ENCODE measurements at regions not wholly inside any gene's neighbourhood (a gene's known extent, or its start where the extent isn't known, plus 50 kb on each side); places are given as distances from the start of the nearest gene placed in this dataset.

DNA sequence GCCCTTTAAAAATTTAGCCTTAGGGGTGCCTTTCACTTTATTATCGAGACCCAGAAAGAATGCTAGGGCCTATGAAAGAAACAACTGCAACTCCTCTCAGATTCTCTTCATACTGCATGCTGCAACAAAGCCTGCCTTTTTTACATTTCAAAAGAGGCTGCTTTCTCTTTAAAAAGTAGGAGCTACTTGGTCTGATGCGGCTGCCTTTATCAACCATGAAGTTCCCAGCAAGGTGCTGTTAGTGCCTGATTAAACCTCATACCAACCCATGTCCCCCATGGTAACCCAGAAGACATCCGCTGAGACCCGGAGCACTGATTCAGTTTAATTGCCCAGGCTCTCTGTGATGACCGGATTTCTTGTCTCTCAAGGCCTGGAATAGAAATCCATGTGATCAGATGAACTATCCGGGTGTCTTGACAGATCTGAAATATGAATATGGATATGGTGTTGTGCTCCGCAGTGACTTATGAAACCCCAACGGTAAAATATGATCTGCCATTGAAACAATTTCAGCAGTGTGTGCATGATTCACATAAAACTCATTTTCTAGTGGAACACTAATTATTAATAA lies 368.3 kb downstream of the ZNF521 start:
- no peak for TF ChIP-seq CTCF (IDR thresholded peaks at IDR 0.05)
- TF ChIP-seq, protein P1, sequence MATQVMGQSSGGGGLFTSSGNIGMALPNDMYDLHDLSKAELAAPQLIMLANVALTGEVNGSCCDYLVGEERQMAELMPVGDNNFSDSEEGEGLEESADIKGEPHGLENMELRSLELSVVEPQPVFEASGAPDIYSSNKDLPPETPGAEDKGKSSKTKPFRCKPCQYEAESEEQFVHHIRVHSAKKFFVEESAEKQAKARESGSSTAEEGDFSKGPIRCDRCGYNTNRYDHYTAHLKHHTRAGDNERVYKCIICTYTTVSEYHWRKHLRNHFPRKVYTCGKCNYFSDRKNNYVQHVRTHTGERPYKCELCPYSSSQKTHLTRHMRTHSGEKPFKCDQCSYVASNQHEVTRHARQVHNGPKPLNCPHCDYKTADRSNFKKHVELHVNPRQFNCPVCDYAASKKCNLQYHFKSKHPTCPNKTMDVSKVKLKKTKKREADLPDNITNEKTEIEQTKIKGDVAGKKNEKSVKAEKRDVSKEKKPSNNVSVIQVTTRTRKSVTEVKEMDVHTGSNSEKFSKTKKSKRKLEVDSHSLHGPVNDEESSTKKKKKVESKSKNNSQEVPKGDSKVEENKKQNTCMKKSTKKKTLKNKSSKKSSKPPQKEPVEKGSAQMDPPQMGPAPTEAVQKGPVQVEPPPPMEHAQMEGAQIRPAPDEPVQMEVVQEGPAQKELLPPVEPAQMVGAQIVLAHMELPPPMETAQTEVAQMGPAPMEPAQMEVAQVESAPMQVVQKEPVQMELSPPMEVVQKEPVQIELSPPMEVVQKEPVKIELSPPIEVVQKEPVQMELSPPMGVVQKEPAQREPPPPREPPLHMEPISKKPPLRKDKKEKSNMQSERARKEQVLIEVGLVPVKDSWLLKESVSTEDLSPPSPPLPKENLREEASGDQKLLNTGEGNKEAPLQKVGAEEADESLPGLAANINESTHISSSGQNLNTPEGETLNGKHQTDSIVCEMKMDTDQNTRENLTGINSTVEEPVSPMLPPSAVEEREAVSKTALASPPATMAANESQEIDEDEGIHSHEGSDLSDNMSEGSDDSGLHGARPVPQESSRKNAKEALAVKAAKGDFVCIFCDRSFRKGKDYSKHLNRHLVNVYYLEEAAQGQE (IDR thresholded peaks at IDR 0.05; ENCODE audit: insufficient read depth in 1 of 2, low read depth in 2 of 2, low read length in 1 of 2): no peak
- TF ChIP-seq TCF7L2 (IDR thresholded peaks at IDR 0.05; ENCODE audit: low read depth, low read length): no peak
- no peak for TF ChIP-seq POLR2AphosphoS5 (IDR thresholded peaks at IDR 0.05; ENCODE audit: low read depth, low read length)
- TF ChIP-seq SIN3A (IDR thresholded peaks at IDR 0.05; ENCODE audit: borderline replicate concordance, insufficient read depth, low read depth, low read length): no peak
